ENCODE measurements at regions not wholly inside any gene's neighbourhood (a gene's known extent, or its start where the extent isn't known, plus 50 kb on each side); places are given as distances from the start of the nearest gene placed in this dataset.
A peak's percentile ranks its signal among the peaks of the same experiment; 100 is the strongest.

GRCh38 chr19:30170081-30170480 is 202.1 kb upstream of the ZNF536 start (continued):
- no peak for TF ChIP-seq ZNF518A (tag by site-specific recombination; conservative IDR thresholded peaks at IDR 0.05; ENCODE audit: low read depth)
- TF ChIP-seq ZNF354C (tag by site-specific recombination; IDR thresholded peaks at IDR 0.05; ENCODE audit: borderline replicate concordance, low read depth): no peak
- TF ChIP-seq ZNF175 (tag by site-specific recombination; IDR thresholded peaks at IDR 0.05): no peak
- TF ChIP-seq ZNF449 (tag by site-specific recombination; IDR thresholded peaks at IDR 0.05): no peak
- no peak for TF ChIP-seq ZNF112 (tag by site-specific recombination; IDR thresholded peaks at IDR 0.05)

- H3K27ac ChIP-seq (ENCODE audit: extremely low read depth, low read depth, low read length): no peak overlapping the region
- H3K9me3 ChIP-seq (ENCODE audit: control insufficient read depth, insufficient read depth, low read depth, low read length): no peaks in the 10 kb centered on the region
- ChIA-PET CTCF (no interaction called here), POLR2A (no interaction called here)
- no peak overlapping the region for H3K4me3 ChIP-seq (ENCODE audit: low read depth, low read length)
- H3K4me1 ChIP-seq (ENCODE audit: control insufficient read depth, insufficient read depth, low read length): no peaks in the 10 kb centered on the region
- no peaks in the 10 kb centered on the region; a peak in 1 of 3 replicates for H3K36me3 ChIP-seq (ENCODE audit: control insufficient read depth in 2 of 2, insufficient read depth in 1 of 2, low read length in 2 of 2)
- TF ChIP-seq ZBTB6 (tag by site-specific recombination; IDR thresholded peaks at IDR 0.05) (no peak), ZNF10 (tag by site-specific recombination; IDR thresholded peaks at IDR 0.05) (no peak), OVOL3 (tag by site-specific recombination; IDR thresholded peaks at IDR 0.05) (no peak; the same call in 1 of the 2 replicates), ZNF266 (tag by site-specific recombination; IDR thresholded peaks at IDR 0.05; ENCODE audit: low read depth) (0 out of 2 replicates have a peak, but pooled peaks have one; percentile 13), RBAK (tag by site-specific recombination; IDR thresholded peaks at IDR 0.05) (no peak), ZNF837 (tag by site-specific recombination; IDR thresholded peaks at IDR 0.05) (no peak), ZFHX2 (tag by site-specific recombination; conservative IDR thresholded peaks at IDR 0.05) (peak; percentile 100), YY2 (tag by site-specific recombination; IDR thresholded peaks at IDR 0.05) (peak; percentile 45; the same call in 1 of the 2 replicates), ZNF426 (tag by site-specific recombination; IDR thresholded peaks at IDR 0.05) (no peak), ZNF48 (tag by site-specific recombination; IDR thresholded peaks at IDR 0.05) (no peak), ZNF157 (tag by site-specific recombination; IDR thresholded peaks at IDR 0.05) (no peak), ZBTB20 (tag by site-specific recombination; IDR thresholded peaks at IDR 0.05) (peak; percentile 39; the same call in 1 of the 2 replicates), ZNF621 (tag by site-specific recombination; IDR thresholded peaks at IDR 0.05) (peak; percentile 70; the same call in 1 of the 2 replicates), ZBTB17 (tag by site-specific recombination; IDR thresholded peaks at IDR 0.05) (no peak), ZNF248 (tag by site-specific recombination; IDR thresholded peaks at IDR 0.05) (peak; percentile 86), ZNF280C (tag by site-specific recombination; IDR thresholded peaks at IDR 0.05) (peak; percentile 82; the same call in 1 of the 2 replicates), ZNF169 (tag by site-specific recombination; IDR thresholded peaks at IDR 0.05) (0 out of 2 replicates have a peak, but pooled peaks have one; percentile 12), ZNF175 (tag by site-specific recombination; IDR thresholded peaks at IDR 0.05) (peak; percentile 67; the same call in 1 of the 2 replicates), ZNF677 (tag by site-specific recombination; IDR thresholded peaks at IDR 0.05) (no peak), KLF16 (tag by site-specific recombination; IDR thresholded peaks at IDR 0.05) (no peak), REPIN1 (tag by site-specific recombination; IDR thresholded peaks at IDR 0.05; ENCODE audit: low read depth) (no peak), ZSCAN5A (tag by site-specific recombination; IDR thresholded peaks at IDR 0.05) (peak; percentile 36; the same call in 1 of the 2 replicates)
Observed at GRCh38 chr19:30170495-30171137, 201.6 kb upstream of the ZNF536 start.
